ENCODE measurements at regions not wholly inside any gene's neighbourhood (a gene's known extent, or its start where the extent isn't known, plus 50 kb on each side); places are given as distances from the start of the nearest gene placed in this dataset.

GRCh38 chr18:78113940-78114251 is 864.2 kb downstream of the GALR1 start:
- TF ChIP-seq CTCF (IDR thresholded peaks at IDR 0.05) (no peak), POLR2A (IDR thresholded peaks at IDR 0.05) (no peak)
